Endothelial cell of umbilical vein (primary cell): ENCODE measurements at regions not wholly inside any gene's neighbourhood (a gene's known extent, or its start where the extent isn't known, plus 50 kb on each side); places are given as distances from the start of the nearest gene placed in this dataset.

Experiments
- BruUV-seq: library from RNA; stranded (reverse); fragments of 400-500 nt; replicated peaks from 2 replicates; lab custom pipeline; 2021; lab: Mats Ljungman, UMichigan
- CTCF ChIA-PET: fragments of 300-600, 350-600 bp; sonication (Branson Sonifier 250); formaldehyde crosslinking; loops from one replicate; lab custom pipeline; 2021; ENCODE audit warnings: antibody characterized with exemption, inconsistent platforms; lab: Charles Lee
- POLR2A ChIA-PET: fragments of 300-600, 350-600 bp; sonication (Branson Sonifier 250); formaldehyde crosslinking; loops from one replicate; lab custom pipeline; 2021; ENCODE audit warnings: antibody characterized with exemption, inconsistent platforms; lab: Charles Lee
- DNase-seq: peaks from one replicate; pipeline ENCODE4 v3.0.0-alpha.2; 2011; ENCODE audit warnings: low read depth, low spot score
- FAIRE-seq: peaks from 2 replicates; lab custom pipeline; 2011; peaks lifted over from hg19 to GRCh38; lab: Jason Lieb, UNC
- H2AFZ ChIP-seq: 2 replicates; pipeline ENCODE4 v1.6.0; 2012; ENCODE audit warnings: low read depth, low read length, control low read depth, inconsistent platforms
- H3K27ac ChIP-seq: 2 replicates; pipeline ENCODE4 v1.5.1; 2011; ENCODE audit warnings: low read depth, mild to moderate bottlenecking, control low read depth, low read length, moderate library complexity; ENCODE audit not compliant: insufficient read depth
- H3K27me3 ChIP-seq, 2 experiments: 2 replicates each; pipeline versions ENCODE4 v1.6.0 to v1.6.1; 2011; ENCODE audit warnings: low read length in 2 of 2, mixed read lengths in 1 of 2; ENCODE audit not compliant: control insufficient read depth in 2 of 2, insufficient read depth in 2 of 2
- H3K36me3 ChIP-seq, 2 experiments: 2 replicates in 1 of 2; 3 replicates in 1 of 2; pipeline ENCODE4 v1.5.1; 2011; ENCODE audit warnings: low read length in 2 of 2, mild to moderate bottlenecking in 1 of 2, moderate library complexity in 1 of 2; ENCODE audit not compliant: control insufficient read depth in 2 of 2, insufficient read depth in 2 of 2; ENCODE audit errors: extremely low read depth in 1 of 2
- H3K4me1 ChIP-seq: 3 replicates; pipeline ENCODE4 v1.5.1; 2011; ENCODE audit warnings: mild to moderate bottlenecking, low read length; ENCODE audit not compliant: control insufficient read depth, insufficient read depth; ENCODE audit errors: extremely low read depth
- H3K4me2 ChIP-seq: 2 replicates; pipeline ENCODE4 v1.6.1; 2011; ENCODE audit warnings: low read length, control low read depth, mixed read lengths; ENCODE audit not compliant: insufficient read depth
- H3K4me3 ChIP-seq, 3 experiments: fragments of 200-600 bp in 1 of 3; sonication (generic), shearing (Covaris generic) in 1 of 3; replicated peaks in 1 of 3; 2 replicates each; pipeline ENCODE4 v1.5.1; 2011 to 2016; ENCODE audit warnings: control low read depth in 3 of 3, low read length in 3 of 3, mild to moderate bottlenecking in 2 of 3, inconsistent platforms in 1 of 3, low read depth in 1 of 3, moderate library complexity in 1 of 3; ENCODE audit not compliant: insufficient read depth in 1 of 3
- H3K79me2 ChIP-seq: 2 replicates; pipeline ENCODE4 v1.6.0; 2012; ENCODE audit warnings: low read length, inconsistent platforms; ENCODE audit not compliant: control insufficient read depth, insufficient read depth
- H3K9ac ChIP-seq: replicated peaks from 2 replicates; pipeline ENCODE3; 2011; ENCODE audit warnings: low read length, control low read depth; ENCODE audit not compliant: insufficient read depth; ENCODE audit errors: extremely low read depth
- H3K9me1 ChIP-seq: replicated peaks from 3 replicates; pipeline ENCODE4 v1.6.0; 2011; ENCODE audit warnings: mild to moderate bottlenecking, low read length; ENCODE audit not compliant: control insufficient read depth, insufficient read depth; ENCODE audit errors: extremely low read depth
- H3K9me3 ChIP-seq: replicated peaks from 2 replicates; pipeline ENCODE4 v1.5.1; 2012; ENCODE audit warnings: low read length, inconsistent platforms; ENCODE audit not compliant: control insufficient read depth, insufficient read depth
- H4K20me1 ChIP-seq: replicated peaks from 2 replicates; pipeline ENCODE3; 2011; ENCODE audit warnings: mild to moderate bottlenecking, low read length; ENCODE audit not compliant: control insufficient read depth, insufficient read depth; ENCODE audit errors: extremely low read depth
- CTCF ChIP-seq, 2 donors: IDR thresholded peaks; 1 replicate in 1 of 2; 2 replicates in 1 of 2; pipeline ENCODE4 v1.5.1; 2011; ENCODE audit warnings: low read length in 2 of 2, mild to moderate bottlenecking in 2 of 2, moderate library complexity in 2 of 2, control low read depth in 1 of 2, inconsistent platforms in 1 of 2, low read depth in 1 of 2; ENCODE audit not compliant: insufficient read depth in 1 of 2; ENCODE audit errors: extremely low read depth in 1 of 2
- EZH2 ChIP-seq: IDR thresholded peaks from 2 replicates; pipeline ENCODE4 v1.6.1; 2012; ENCODE audit warnings: borderline replicate concordance, low read depth, mild to moderate bottlenecking, moderate library complexity, low read length, inconsistent platforms; ENCODE audit not compliant: severe bottlenecking
- FOS ChIP-seq: IDR thresholded peaks from 2 replicates; pipeline ENCODE4 v1.6.1; 2011; ENCODE audit warnings: mild to moderate bottlenecking, low read length, moderate library complexity, borderline replicate concordance; ENCODE audit not compliant: insufficient read depth
- GATA2 ChIP-seq: IDR thresholded peaks from 2 replicates; pipeline ENCODE4 v1.7.0; 2011; ENCODE audit warnings: low read depth, mild to moderate bottlenecking, moderate library complexity, mixed read lengths, low read length; ENCODE audit not compliant: insufficient read length, insufficient read depth
- JUN ChIP-seq: IDR thresholded peaks from 2 replicates; pipeline ENCODE4 v1.6.1; 2011; ENCODE audit warnings: borderline replicate concordance, low read depth; ENCODE audit not compliant: insufficient read length, insufficient read depth
- MAX ChIP-seq: IDR thresholded peaks from 2 replicates; pipeline ENCODE4 v1.6.1; 2011; ENCODE audit not compliant: insufficient read depth, insufficient read length
- MYC ChIP-seq: IDR thresholded peaks from one replicate; pipeline ENCODE4 v1.6.1; 2011; ENCODE audit warnings: mild to moderate bottlenecking, low read depth, low read length
- POLR2A ChIP-seq: IDR thresholded peaks from 2 replicates; pipeline ENCODE4 v1.6.1; 2012; ENCODE audit warnings: low read depth, mild to moderate bottlenecking, control low read depth, low read length
- POLR2AphosphoS5 ChIP-seq: IDR thresholded peaks from 2 replicates; pipeline ENCODE4 v1.6.1; 2012; ENCODE audit warnings: low read depth, mild to moderate bottlenecking, control low read depth, low read length, moderate library complexity; ENCODE audit not compliant: insufficient read depth
- dilution Hi-C: fragments of 300-500 bp; cut with MboI; formaldehyde crosslinking; loops from one replicate; pipeline ENCODE4 v1.15.0; 2019; ENCODE audit warnings: low sequenced_read_pairs; ENCODE audit not compliant: extremely low pct_ligation_motif_present
- intact Hi-C: fragments of 100-400 bp; cut with micrococcal nuclease; formaldehyde crosslinking; loops from one replicate; pipeline ENCODE4 v1.10.0; 2022

GRCh38 chr13:105452895-105453294 is 1082.6 kb downstream of the EFNB2 start:
- Histone ChIP-seq H3K9me1 (no peaks in the 10 kb centered on the region), H3K9me3 (no peaks in the 10 kb centered on the region), H3K4me2 (no peak overlapping the region), H3K4me1 (no peaks in the 10 kb centered on the region), H3K27ac (no peak overlapping the region), H3K27me3 (no peaks in the 10 kb centered on the region), H3K9ac (no peak overlapping the region), H2AFZ (no peak overlapping the region), H3K36me3 (no peaks in the 10 kb centered on the region), H4K20me1 (no peaks in the 10 kb centered on the region), H3K4me3 (no peak overlapping the region), H3K79me2 (no peaks in the 10 kb centered on the region)
- CTCF ChIA-PET = no interaction called here
- dilution Hi-C loops (no loop called here), intact Hi-C loops (no loop called here)
- DNase-seq (no peak), FAIRE-seq (no peak)
- POLR2A ChIA-PET = no interaction called here
- TF ChIP-seq MAX (no peak), GATA2 (no peak), MYC (no peak), JUN (no peak), POLR2AphosphoS5 (no peak), FOS (no peak), EZH2 (no peak), CTCF (IDR thresholded peaks at IDR 0.05; ENCODE audit: extremely low read depth in 1 of 2, insufficient read depth in 1 of 2, low read depth in 1 of 2, low read length in 2 of 2) (no peak), POLR2A (no peak)
- no TSS peak for BruUV-seq
